K562 (cell line): ENCODE measurements at regions not wholly inside any gene's neighbourhood (a gene's known extent, or its start where the extent isn't known, plus 50 kb on each side); places are given as distances from the start of the nearest gene placed in this dataset.

Source experiments
- ATAC-seq: fragments of 200-7000 bp; cut with Tn5 transposase; 3 replicates; pipeline ENCODE4 v1.9.1; 2020; ENCODE audit warnings: moderate library complexity
- BruUV-seq: library from RNA; stranded (reverse); fragments of 400-500 nt; replicated peaks from 2 replicates; lab custom pipeline; 2021; lab: Mats Ljungman, UMichigan
- CTCF ChIA-PET: fragments of 300-600 bp; formaldehyde crosslinking; extraction: SDS; loops from one replicate; lab custom pipeline; 2021; ENCODE audit warnings: low intra/inter-chr PET ratio; lab: Yijun Ruan, JAX
- POLR2A ChIA-PET: fragments of 300-600, 350-650 bp; sonication (Branson Sonifier 250); formaldehyde crosslinking; extraction: SDS; loops from one replicate; lab custom pipeline; 2021; ENCODE audit warnings: antibody characterized with exemption, inconsistent platforms; lab: Yijun Ruan, JAX
- DNase-seq, 4 experiments: peaks; one replicate each; pipeline versions ENCODE4 v3.0.0 to v3.0.0-alpha.2; 2011 to 2018; ENCODE audit warnings: low spot score in 3 of 4, mixed read lengths in 3 of 4; ENCODE audit errors: extremely low read depth in 1 of 4
- FAIRE-seq: peaks from 2 replicates; lab custom pipeline; 2011; peaks lifted over from hg19 to GRCh38; lab: Jason Lieb, UNC
- H2AFZ ChIP-seq: 2 replicates; pipeline ENCODE4 v1.6.0; 2011; ENCODE audit warnings: low read depth, low read length, control low read depth, inconsistent platforms
- H3K27ac ChIP-seq: fragments of 200-600 bp; 3 replicates; pipeline ENCODE4 v1.8.0; 2011; ENCODE audit warnings: low read depth, mild to moderate bottlenecking, control low read depth, inconsistent platforms, low read length, moderate library complexity, mixed read lengths; ENCODE audit errors: extremely low read depth
- H3K27me3 ChIP-seq, 2 experiments: fragments of 300-600 bp in 1 of 2; 2 replicates in 1 of 2; 3 replicates in 1 of 2; pipeline versions ENCODE4 v1.6.0 to v1.8.0; 2011; ENCODE audit warnings: inconsistent platforms in 2 of 2, low read length in 2 of 2, mild to moderate bottlenecking in 1 of 2, mixed read lengths in 1 of 2, moderate library complexity in 1 of 2; ENCODE audit not compliant: control insufficient read depth in 2 of 2, insufficient read depth in 2 of 2
- H3K36me3 ChIP-seq: fragments of 300-600 bp; 3 replicates; pipeline ENCODE4 v1.8.0; 2011; ENCODE audit warnings: mild to moderate bottlenecking, low read length, inconsistent platforms; ENCODE audit not compliant: control insufficient read depth, insufficient read depth
- H3K4me1 ChIP-seq, 2 experiments: fragments of 200-600 bp in 1 of 2; replicated peaks in 1 of 2; 2 replicates in 1 of 2; 3 replicates in 1 of 2; pipeline versions ENCODE4 v1.5.1 to v1.8.0; 2011; ENCODE audit warnings: inconsistent platforms in 2 of 2, low read length in 2 of 2, mild to moderate bottlenecking in 1 of 2, mixed read lengths in 1 of 2, moderate library complexity in 1 of 2; ENCODE audit not compliant: control insufficient read depth in 2 of 2, insufficient read depth in 2 of 2
- H3K4me2 ChIP-seq: 2 replicates; pipeline ENCODE4 v1.6.1; 2011; ENCODE audit warnings: low read length, control low read depth, inconsistent platforms, mixed read lengths; ENCODE audit not compliant: insufficient read depth
- H3K4me3 ChIP-seq: fragments of 200-600 bp; sonication (generic), shearing (Covaris generic); 2 replicates; pipeline ENCODE4 v1.5.1; 2016; ENCODE audit warnings: control low read depth, inconsistent platforms
- H3K79me2 ChIP-seq: fragments of 200-600 bp; 3 replicates; pipeline ENCODE4 v1.8.0; 2011; ENCODE audit warnings: low read length, inconsistent platforms; ENCODE audit not compliant: control insufficient read depth, insufficient read depth
- H3K9ac ChIP-seq, 2 experiments: 2 replicates each; pipeline versions ENCODE4 v1.6.0 to v1.6.1; 2011; ENCODE audit warnings: low read depth in 2 of 2, low read length in 2 of 2, control low read depth in 1 of 2, inconsistent platforms in 1 of 2, mild to moderate bottlenecking in 1 of 2, mixed read lengths in 1 of 2; ENCODE audit not compliant: insufficient read depth in 1 of 2
- H3K9me1 ChIP-seq: one replicate; pipeline ENCODE4 v1.6.0; 2011; ENCODE audit warnings: inconsistent platforms, mild to moderate bottlenecking, low read length, moderate library complexity; ENCODE audit not compliant: control insufficient read depth, insufficient read depth
- H3K9me3 ChIP-seq: replicated peaks from 2 replicates; pipeline ENCODE4 v1.5.1; 2011; ENCODE audit warnings: low read depth, low read length, inconsistent platforms; ENCODE audit not compliant: control insufficient read depth, insufficient read depth
- H4K20me1 ChIP-seq: replicated peaks from 2 replicates; pipeline ENCODE4 v1.6.1; 2011; ENCODE audit warnings: low read length, inconsistent platforms, mixed read lengths; ENCODE audit not compliant: control insufficient read depth, insufficient read depth
- CCAR2 ChIP-seq: fragments of 200-400 bp; formaldehyde crosslinking; IDR thresholded peaks from 2 replicates; pipeline ENCODE4 v1.6.1; 2017; ENCODE audit warnings: mild to moderate bottlenecking, low read depth, low read length
- E2F3 ChIP-seq: fragments of 250-450 bp; sonication (Bioruptor Pico); IDR thresholded peaks from 2 replicates; pipeline ENCODE4 v1.4.0; 2020; ENCODE audit warnings: mild to moderate bottlenecking
- FIP1L1 ChIP-seq: fragments of 200-400 bp; formaldehyde crosslinking; IDR thresholded peaks from 2 replicates; pipeline ENCODE4 v1.6.1; 2018; ENCODE audit warnings: mild to moderate bottlenecking, low read depth, low read length; ENCODE audit not compliant: poor library complexity, severe bottlenecking
- PHF20 ChIP-seq: fragments of 450-650 bp; IDR thresholded peaks from 2 replicates; pipeline ENCODE4 v1.6.1; 2018; ENCODE audit not compliant: partially characterized antibody
- RCOR1 ChIP-seq, 2 experiments: IDR thresholded peaks; 2 replicates each; pipeline ENCODE4 v1.6.1; 2012; ENCODE audit warnings: low read depth in 2 of 2, low read length in 2 of 2, borderline replicate concordance in 1 of 2, improper control_type of control experiment in 1 of 2
- SMARCB1 ChIP-seq: IDR thresholded peaks from 2 replicates; pipeline ENCODE4 v1.6.1; 2011; ENCODE audit warnings: improper control_type of control experiment, low read depth; ENCODE audit not compliant: insufficient read length
- SRF ChIP-seq, 2 experiments: fragments of 250-450, 450-650 bp in 1 of 2; sonication (Bioruptor Pico) in 1 of 2; sonication (generic) in 1 of 2; formaldehyde crosslinking; IDR thresholded peaks; 2 replicates each; pipeline versions ENCODE4 v1.5.0 to v1.5.1; 2020 to 2022; ENCODE audit warnings: mild to moderate bottlenecking in 1 of 2, missing genetic modification reagents in 1 of 2
- ZSCAN32 ChIP-seq: fragments of 450-650 bp; formaldehyde crosslinking; IDR thresholded peaks from 2 replicates; pipeline ENCODE4 v1.4.0; 2020; ENCODE audit warnings: mild to moderate bottlenecking, moderate library complexity
- WGBS: fragments of 100-300 bp; shearing (Covaris generic); methylation state at CpG from one replicate; pipeline ENCODE4 v1.1.6; 2016; ENCODE audit warnings: low coverage, mixed read lengths; ENCODE audit not compliant: insufficient coverage; ENCODE audit errors: missing lambda C conversion rate; 5-methylcytosine and 5-hydroxymethylcytosine counted together
- in situ Hi-C: fragments of 300-500 bp; cut with MboI; formaldehyde crosslinking; loops from 4 replicates; pipeline ENCODE4 v1.15.0; 2018; ENCODE audit warnings: inconsistent platforms, mixed read lengths
- intact Hi-C: fragments of 100-400 bp; cut with micrococcal nuclease; formaldehyde crosslinking; loops from 2 replicates; pipeline ENCODE4 v1.14.2; 2022
- TF ChIP-seq, protein P1 (sequence below): fragments of 450-650 bp; formaldehyde crosslinking; IDR thresholded peaks from 2 replicates; pipeline ENCODE4 v1.4.0; 2020; ENCODE audit warnings: mild to moderate bottlenecking, moderate library complexity

DNA sequence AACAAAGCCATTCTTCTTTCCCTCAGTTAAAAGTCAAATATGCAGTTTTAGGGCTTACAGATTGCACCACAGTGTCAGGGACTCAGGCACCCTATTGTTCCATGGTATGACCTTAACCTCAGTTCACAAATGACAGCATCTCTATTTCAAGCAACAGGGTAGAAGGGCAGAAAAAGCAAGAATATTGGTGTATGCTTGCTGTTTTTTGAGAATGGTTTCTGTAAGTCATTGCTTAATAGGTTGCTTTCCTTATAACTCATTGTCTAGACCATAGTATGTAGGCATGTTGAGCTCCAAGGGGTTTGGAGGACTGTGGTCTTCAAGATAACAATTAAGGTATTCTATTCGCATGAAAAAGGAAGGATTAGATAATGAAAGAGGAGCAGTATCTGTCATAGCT, 183.5 kb upstream of the EDIL3 start:
- no peak for FAIRE-seq
- no peaks in the 10 kb centered on the region for H3K79me2 ChIP-seq
- H3K36me3 ChIP-seq, result no peaks in the 10 kb centered on the region
- intact Hi-C loops, result no loop called here
- TF ChIP-seq RCOR1 (IDR thresholded peaks at IDR 0.05; ENCODE audit: borderline replicate concordance in 1 of 2, low read depth in 2 of 2, low read length in 2 of 2), result no peak
- TF ChIP-seq SRF (CRISPR knock-in tag; IDR thresholded peaks at IDR 0.05), result no peak
- no peak for TF ChIP-seq SMARCB1
- TF ChIP-seq E2F3 (CRISPR knock-in tag), result no peak
- TF ChIP-seq, protein P1, sequence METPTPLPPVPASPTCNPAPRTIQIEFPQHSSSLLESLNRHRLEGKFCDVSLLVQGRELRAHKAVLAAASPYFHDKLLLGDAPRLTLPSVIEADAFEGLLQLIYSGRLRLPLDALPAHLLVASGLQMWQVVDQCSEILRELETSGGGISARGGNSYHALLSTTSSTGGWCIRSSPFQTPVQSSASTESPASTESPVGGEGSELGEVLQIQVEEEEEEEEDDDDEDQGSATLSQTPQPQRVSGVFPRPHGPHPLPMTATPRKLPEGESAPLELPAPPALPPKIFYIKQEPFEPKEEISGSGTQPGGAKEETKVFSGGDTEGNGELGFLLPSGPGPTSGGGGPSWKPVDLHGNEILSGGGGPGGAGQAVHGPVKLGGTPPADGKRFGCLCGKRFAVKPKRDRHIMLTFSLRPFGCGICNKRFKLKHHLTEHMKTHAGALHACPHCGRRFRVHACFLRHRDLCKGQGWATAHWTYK (CRISPR knock-in tag), result no peak
- no peak for TF ChIP-seq PHF20
- TF ChIP-seq ZSCAN32, result no peak
- TF ChIP-seq CCAR2, result no peak
- no peak for TF ChIP-seq FIP1L1
- TF ChIP-seq, all 486 proteins: peak for 0
- Histone ChIP-seq H3K4me2 (no peak overlapping the region), H3K9ac (no peak overlapping the region), H3K4me3 (no peak overlapping the region), H3K9me3 (no peaks in the 10 kb centered on the region), H3K27me3 (no peaks in the 10 kb centered on the region), H4K20me1 (no peaks in the 10 kb centered on the region), H3K9me1 (no peaks in the 10 kb centered on the region), H3K27ac (no peak overlapping the region), H3K4me1 (no peaks in the 10 kb centered on the region), H2AFZ (no peak overlapping the region)
- ATAC-seq, result no peak
- ChIA-PET CTCF (no interaction called here), POLR2A (no interaction called here)
- BruUV-seq, result no TSS peak
- no peak for DNase-seq
- in situ Hi-C loops, result no loop called here
- WGBS, result 12% methylated on average over 1 of the region's 1 CpG
